ENCODE measurements at regions not wholly inside any gene's neighbourhood (a gene's known extent, or its start where the extent isn't known, plus 50 kb on each side); places are given as distances from the start of the nearest gene placed in this dataset.

DNA sequence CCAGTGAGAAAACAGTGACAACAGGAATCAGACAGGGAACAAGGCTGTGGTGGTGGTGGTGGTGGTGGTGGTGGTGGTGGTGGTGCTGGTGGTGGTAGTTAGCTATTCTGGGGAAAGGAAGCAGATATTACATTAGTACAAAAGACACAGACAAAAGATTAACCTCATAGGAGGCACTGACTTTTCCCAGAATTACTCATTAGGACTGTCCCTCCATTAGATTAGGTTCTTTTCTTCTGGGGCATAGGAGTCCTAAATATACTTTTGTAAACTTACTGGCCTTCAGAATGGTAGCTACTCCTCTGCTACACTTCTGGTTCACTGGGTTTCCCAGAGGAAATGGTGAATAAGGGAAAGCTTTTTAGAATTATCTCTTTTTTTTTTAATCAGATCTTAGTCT, 156.6 kb upstream of the SEMA3D start:
- H2AFZ ChIP-seq (ENCODE audit: control insufficient read depth, low read length), result no peak overlapping the region
- no peaks in the 10 kb centered on the region for H3K27me3 ChIP-seq (ENCODE audit: control insufficient read depth, extremely low read depth, insufficient read depth, low read length)
- no peak for FAIRE-seq
- no peaks in the 10 kb centered on the region for H3K79me2 ChIP-seq (ENCODE audit: control insufficient read depth, insufficient read depth, low read length)
- no peak overlapping the region for H3K27ac ChIP-seq (ENCODE audit: control insufficient read depth, insufficient read depth, low read length)
- DNase-seq (ENCODE audit: low read depth, low spot score), result no peak
- H3K9me1 ChIP-seq (ENCODE audit: control insufficient read depth, extremely low read depth, insufficient read depth, low read length), result no peaks in the 10 kb centered on the region
- dilution Hi-C loops (cut with MboI; ENCODE audit: extremely low pct_ligation_motif_present, low sequenced_read_pairs), result no loop called here
- H3K4me3 ChIP-seq (ENCODE audit: control insufficient read depth in 2 of 3, extremely low read depth in 1 of 3, insufficient read depth in 2 of 3, low read depth in 1 of 3, low read length in 3 of 3), result no peak overlapping the region
- H3K9me3 ChIP-seq (ENCODE audit: control insufficient read depth, low read depth, low read length), result no peaks in the 10 kb centered on the region
- H4K20me1 ChIP-seq (ENCODE audit: control insufficient read depth, extremely low read depth, insufficient read depth, low read length), result no peaks in the 10 kb centered on the region
- H3K4me2 ChIP-seq (ENCODE audit: control insufficient read depth, extremely low read depth, insufficient read depth, low read depth, low read length), result no peak overlapping the region
- no peaks in the 10 kb centered on the region for H3K36me3 ChIP-seq (ENCODE audit: control insufficient read depth in 2 of 2, extremely low read depth in 1 of 2, insufficient read depth in 2 of 2, low read length in 2 of 2)
- H3K4me1 ChIP-seq (ENCODE audit: control insufficient read depth, extremely low read depth, insufficient read depth, low read length), result no peaks in the 10 kb centered on the region
- no peak overlapping the region for H3K9ac ChIP-seq (ENCODE audit: control insufficient read depth, extremely low read depth, insufficient read depth, low read length)
- TF ChIP-seq, protein P1, sequence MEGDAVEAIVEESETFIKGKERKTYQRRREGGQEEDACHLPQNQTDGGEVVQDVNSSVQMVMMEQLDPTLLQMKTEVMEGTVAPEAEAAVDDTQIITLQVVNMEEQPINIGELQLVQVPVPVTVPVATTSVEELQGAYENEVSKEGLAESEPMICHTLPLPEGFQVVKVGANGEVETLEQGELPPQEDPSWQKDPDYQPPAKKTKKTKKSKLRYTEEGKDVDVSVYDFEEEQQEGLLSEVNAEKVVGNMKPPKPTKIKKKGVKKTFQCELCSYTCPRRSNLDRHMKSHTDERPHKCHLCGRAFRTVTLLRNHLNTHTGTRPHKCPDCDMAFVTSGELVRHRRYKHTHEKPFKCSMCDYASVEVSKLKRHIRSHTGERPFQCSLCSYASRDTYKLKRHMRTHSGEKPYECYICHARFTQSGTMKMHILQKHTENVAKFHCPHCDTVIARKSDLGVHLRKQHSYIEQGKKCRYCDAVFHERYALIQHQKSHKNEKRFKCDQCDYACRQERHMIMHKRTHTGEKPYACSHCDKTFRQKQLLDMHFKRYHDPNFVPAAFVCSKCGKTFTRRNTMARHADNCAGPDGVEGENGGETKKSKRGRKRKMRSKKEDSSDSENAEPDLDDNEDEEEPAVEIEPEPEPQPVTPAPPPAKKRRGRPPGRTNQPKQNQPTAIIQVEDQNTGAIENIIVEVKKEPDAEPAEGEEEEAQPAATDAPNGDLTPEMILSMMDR (optimal IDR thresholded peaks at IDR 0.05 in 1 of 3, IDR thresholded peaks at IDR 0.05 in 1 of 3, conservative IDR thresholded peaks at IDR 0.05 in 1 of 3; ENCODE audit: extremely low read depth in 1 of 3, insufficient read depth in 2 of 3, low read length in 3 of 3), result no peak
- TF ChIP-seq EZH2 (IDR thresholded peaks at IDR 0.05; ENCODE audit: low read length), result no peak

DNA sequence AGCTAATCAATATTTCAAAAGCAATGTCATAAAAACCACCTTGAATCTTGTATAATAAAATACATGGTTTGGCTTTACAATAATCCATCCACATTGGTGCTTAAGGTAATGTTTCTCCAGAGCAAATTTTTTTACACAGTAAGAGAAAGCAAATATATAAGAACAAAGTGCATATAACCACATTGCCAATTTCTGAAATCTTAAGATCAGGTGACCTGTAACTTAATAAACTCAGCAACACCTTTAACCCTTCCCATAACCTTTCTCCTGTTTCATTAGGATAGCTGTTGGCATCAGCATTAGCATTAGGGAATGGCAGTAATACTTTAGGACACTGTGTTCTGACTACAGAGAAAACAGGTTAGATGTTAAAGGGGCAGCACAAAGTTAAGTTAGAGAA, 155.9 kb upstream of the SEMA3D start:
- H3K4me1 ChIP-seq (ENCODE audit: control insufficient read depth, extremely low read depth, insufficient read depth, low read length), result no peaks in the 10 kb centered on the region
- H3K4me3 ChIP-seq (ENCODE audit: control insufficient read depth in 2 of 3, extremely low read depth in 1 of 3, insufficient read depth in 2 of 3, low read depth in 1 of 3, low read length in 3 of 3), result no peak overlapping the region
- no peak overlapping the region for H3K9ac ChIP-seq (ENCODE audit: control insufficient read depth, extremely low read depth, insufficient read depth, low read length)
- dilution Hi-C loops (cut with MboI; ENCODE audit: extremely low pct_ligation_motif_present, low sequenced_read_pairs), result no loop called here
- no peaks in the 10 kb centered on the region for H4K20me1 ChIP-seq (ENCODE audit: control insufficient read depth, extremely low read depth, insufficient read depth, low read length)
- no peaks in the 10 kb centered on the region for H3K9me3 ChIP-seq (ENCODE audit: control insufficient read depth, low read depth, low read length)
- H3K9me1 ChIP-seq (ENCODE audit: control insufficient read depth, extremely low read depth, insufficient read depth, low read length), result no peaks in the 10 kb centered on the region
- H3K36me3 ChIP-seq (ENCODE audit: control insufficient read depth in 2 of 2, extremely low read depth in 1 of 2, insufficient read depth in 2 of 2, low read length in 2 of 2), result no peaks in the 10 kb centered on the region
- no peak overlapping the region for H3K4me2 ChIP-seq (ENCODE audit: control insufficient read depth, extremely low read depth, insufficient read depth, low read depth, low read length)
- DNase-seq (ENCODE audit: low read depth, low spot score), result no peak
- H3K27ac ChIP-seq (ENCODE audit: control insufficient read depth, insufficient read depth, low read length), result no peak overlapping the region
- no peaks in the 10 kb centered on the region for H3K27me3 ChIP-seq (ENCODE audit: control insufficient read depth, extremely low read depth, insufficient read depth, low read length)
- no peak for TF ChIP-seq EZH2 (IDR thresholded peaks at IDR 0.05; ENCODE audit: low read length)
- TF ChIP-seq, protein P1 (optimal IDR thresholded peaks at IDR 0.05 in 1 of 3, IDR thresholded peaks at IDR 0.05 in 1 of 3, conservative IDR thresholded peaks at IDR 0.05 in 1 of 3; ENCODE audit: extremely low read depth in 1 of 3, insufficient read depth in 2 of 3, low read length in 3 of 3), result no peak
- H2AFZ ChIP-seq (ENCODE audit: control insufficient read depth, low read length), result no peak overlapping the region
- H3K79me2 ChIP-seq (ENCODE audit: control insufficient read depth, insufficient read depth, low read length), result no peaks in the 10 kb centered on the region
- FAIRE-seq, result no peak

All from keratinocyte (primary cell).